Astrocyte of the hippocampus (primary cell): ENCODE measurements at regions not wholly inside any gene's neighbourhood (a gene's known extent, or its start where the extent isn't known, plus 50 kb on each side); places are given as distances from the start of the nearest gene placed in this dataset.

Source experiments
- DNase-seq: peaks from one replicate; pipeline ENCODE4 v3.0.0; 2011; ENCODE audit warnings: low read depth, low spot score

GRCh38 chr1:3954170-3955169 is 54.4 kb upstream of the C1orf174 start:
- no peak for DNase-seq

- DNase-seq: no peak
These were observed 55.2 kb upstream of the C1orf174 start for GRCh38 chr1:3955196-3955772.

GRCh38 chr1:3956527-3957170 is 56.6 kb upstream of the C1orf174 start:
- no peak for DNase-seq

GRCh38 chr1:3959361-3959760 is 59.3 kb upstream of the C1orf174 start:
- no peak for DNase-seq

GRCh38 chr1:3963554-3963953 is 63.5 kb upstream of the C1orf174 start:
- no peak for DNase-seq

- no peak for DNase-seq
These were observed 65.6 kb upstream of the C1orf174 start for GRCh38 chr1:3965693-3966092.

- DNase-seq: no peak
These were observed 68.8 kb upstream of the C1orf174 start for GRCh38 chr1:3968851-3969250.

- no peak for DNase-seq
These were observed 71.9 kb upstream of the C1orf174 start for GRCh38 chr1:3971981-3972380.

- no peak for DNase-seq
These were observed 76.0 kb upstream of the C1orf174 start for GRCh38 chr1:3975903-3976630.

GRCh38 chr1:3976821-3977220 is 76.7 kb upstream of the C1orf174 start:
- no peak for DNase-seq

- no peak for DNase-seq
These were observed 78.3 kb upstream of the C1orf174 start for GRCh38 chr1:3978196-3978989.

- DNase-seq: no peak
These were observed 78.9 kb upstream of the C1orf174 start for GRCh38 chr1:3978990-3979325.

GRCh38 chr1:3981261-3981660 is 81.2 kb upstream of the C1orf174 start:
- no peak for DNase-seq

- no peak for DNase-seq
These were observed 81.9 kb upstream of the C1orf174 start for GRCh38 chr1:3981746-3982505.

GRCh38 chr1:3983181-3983580 is 83.1 kb upstream of the C1orf174 start:
- DNase-seq: no peak

- no peak for DNase-seq
These were observed 84.5 kb upstream of the C1orf174 start for GRCh38 chr1:3984586-3984985.

- DNase-seq: no peak
These were observed 86.7 kb upstream of the C1orf174 start for GRCh38 chr1:3986686-3987218.

- no peak for DNase-seq
These were observed 87.7 kb upstream of the C1orf174 start for GRCh38 chr1:3987669-3988235.

GRCh38 chr1:3988431-3988830 is 88.4 kb upstream of the C1orf174 start:
- no peak for DNase-seq

GRCh38 chr1:3989465-3989864 is 89.4 kb upstream of the C1orf174 start:
- DNase-seq: no peak
